Kidney (tissue), 10 donors: ENCODE measurements at regions not wholly inside any gene's neighbourhood (a gene's known extent, or its start where the extent isn't known, plus 50 kb on each side); places are given as distances from the start of the nearest gene placed in this dataset.
A peak's percentile ranks its signal among the peaks of the same experiment; 100 is the strongest.
"Not testable (repeated sequence)": the region's sequence is repeated elsewhere in the genome, so short reads cannot be mapped to it uniquely, and the experiment has no call there.

Experiments used
- DNase-seq, 5 donors: peaks; one replicate each; pipeline ENCODE4 v3.0.0-alpha.2; 2013 to 2020
- FAIRE-seq: peaks from 2 replicates; lab custom pipeline; 2012; peaks lifted over from hg19 to GRCh38; lab: Jason Lieb, UNC
- H3K27ac ChIP-seq, 2 donors: one replicate each; pipeline ENCODE4 v1.7.0; 2013; ENCODE audit warnings: low read depth in 2 of 2, low read length in 2 of 2, inconsistent platforms in 1 of 2
- H3K27me3 ChIP-seq: one replicate; pipeline ENCODE4 v1.7.1; 2013; ENCODE audit warnings: low read length, inconsistent platforms; ENCODE audit not compliant: control insufficient read depth, insufficient read depth
- H3K36me3 ChIP-seq, 3 donors: one replicate each; pipeline versions ENCODE4 v1.7.0 to v1.7.1; 2013; ENCODE audit warnings: low read length in 3 of 3, control low read depth in 1 of 3, inconsistent platforms in 1 of 3; ENCODE audit not compliant: insufficient read depth in 3 of 3, control insufficient read depth in 2 of 3
- H3K4me1 ChIP-seq, 3 donors: one replicate each; pipeline versions ENCODE4 v1.7.0 to v1.7.1; 2013; ENCODE audit warnings: low read length in 3 of 3, inconsistent platforms in 1 of 3, low read depth in 1 of 3; ENCODE audit not compliant: control insufficient read depth in 2 of 3, insufficient read depth in 2 of 3
- H3K4me3 ChIP-seq, 3 donors: one replicate each; pipeline versions ENCODE4 v1.7.0 to v1.8.1; 2013; ENCODE audit warnings: low read length in 3 of 3, control low read depth in 1 of 3, inconsistent platforms in 1 of 3
- H3K9ac ChIP-seq, 3 donors: one replicate each; pipeline versions ENCODE4 v1.7.0 to v1.7.1; 2013; ENCODE audit warnings: low read length in 3 of 3, control low read depth in 1 of 3, inconsistent platforms in 1 of 3
- H3K9me3 ChIP-seq, 3 donors: one replicate each; pipeline versions ENCODE4 v1.7.0 to v1.7.1; 2013; ENCODE audit warnings: low read length in 3 of 3, control low read depth in 1 of 3, inconsistent platforms in 1 of 3; ENCODE audit not compliant: control insufficient read depth in 2 of 3, insufficient read depth in 1 of 3
- intact Hi-C: fragments of 100-400 bp; cut with DNase I; formaldehyde crosslinking; loops from one replicate; pipeline ENCODE4 v1.11.1; 2022
- donor health status: control.
- donor health status: control.
- donor health status: DM: yes; HTN: yes; CAD: no.
- donor health status: Normal renal cell carcinoma (clear cell type).

- FAIRE-seq, intact Hi-C loops: not testable (repeated sequence)
These were observed 323.2 kb downstream of the SPATA31A1 start for GRCh38 chr9:39678534-39679263.

GRCh38 chr9:39680694-39681401, 325.4 kb downstream of the SPATA31A1 start:
- H3K9ac ChIP-seq, H3K4me1 ChIP-seq, DNase-seq, H3K9me3 ChIP-seq, H3K27me3 ChIP-seq, H3K36me3 ChIP-seq, H3K27ac ChIP-seq, intact Hi-C loops, H3K4me3 ChIP-seq, FAIRE-seq: not testable (repeated sequence)

More at GRCh38 chr9:39678534-39679263, 323.2 kb downstream of the SPATA31A1 start:
- not testable (repeated sequence) for H3K9ac ChIP-seq, H3K27ac ChIP-seq, DNase-seq, H3K36me3 ChIP-seq, H3K4me1 ChIP-seq, H3K27me3 ChIP-seq, H3K4me3 ChIP-seq, H3K9me3 ChIP-seq

- H3K4me3 ChIP-seq, H3K27me3 ChIP-seq, H3K9ac ChIP-seq, DNase-seq, H3K4me1 ChIP-seq, FAIRE-seq, intact Hi-C loops, H3K36me3 ChIP-seq, H3K9me3 ChIP-seq, H3K27ac ChIP-seq: not testable (repeated sequence)
These were observed 373.4 kb downstream of the SPATA31A1 start for GRCh38 chr9:39728862-39729261.

- H3K27ac ChIP-seq, H3K4me1 ChIP-seq, H3K9me3 ChIP-seq, DNase-seq, H3K9ac ChIP-seq, FAIRE-seq, H3K27me3 ChIP-seq, intact Hi-C loops, H3K4me3 ChIP-seq, H3K36me3 ChIP-seq: not testable (repeated sequence)
These were observed 389.4 kb downstream of the SPATA31A1 start for GRCh38 chr9:39744898-39745297.

- H3K36me3 ChIP-seq, intact Hi-C loops, DNase-seq, FAIRE-seq, H3K27ac ChIP-seq, H3K4me3 ChIP-seq, H3K9ac ChIP-seq, H3K9me3 ChIP-seq, H3K4me1 ChIP-seq, H3K27me3 ChIP-seq: not testable (repeated sequence)
These were observed 420.1 kb downstream of the SPATA31A1 start for GRCh38 chr9:39775570-39775969.

DNA sequence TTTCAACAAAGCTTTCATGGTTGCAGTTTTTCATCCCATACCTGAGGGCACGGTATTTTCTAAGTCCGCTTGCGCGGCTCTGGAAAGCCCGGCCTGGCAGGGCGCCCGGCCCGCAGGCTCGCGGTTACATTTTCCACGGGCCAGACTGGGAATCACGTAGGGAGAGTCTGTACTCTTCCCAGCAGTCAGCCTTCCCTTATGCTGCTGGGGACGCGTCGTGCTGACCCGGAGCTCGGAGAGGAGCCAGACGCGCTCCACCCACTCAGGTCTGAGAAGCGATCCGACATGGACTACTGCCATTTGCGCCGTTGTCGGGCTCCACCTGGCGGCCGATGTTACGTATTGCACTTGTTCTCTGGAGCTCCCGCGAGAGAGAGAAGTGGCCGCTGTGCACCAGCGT, 435.9 kb downstream of the SPATA31A1 start:
- H3K27ac ChIP-seq, H3K4me1 ChIP-seq, intact Hi-C loops, H3K27me3 ChIP-seq, H3K36me3 ChIP-seq, H3K9ac ChIP-seq, H3K9me3 ChIP-seq: not testable (repeated sequence)
- H3K4me3 ChIP-seq: peak overlapping the region in 1 of 3 donors; percentile 36
- peak; percentile 77 for FAIRE-seq
- DNase-seq: peak in 1 of 5 donors; percentile 79

GRCh38 chr9:39797935-39798334, 442.5 kb downstream of the SPATA31A1 start:
- H3K4me1 ChIP-seq, H3K9ac ChIP-seq, H3K9me3 ChIP-seq, FAIRE-seq, H3K4me3 ChIP-seq, H3K36me3 ChIP-seq, H3K27me3 ChIP-seq, intact Hi-C loops, H3K27ac ChIP-seq: not testable (repeated sequence)
- peak in 1 of 5 donors; percentile 22 for DNase-seq

GRCh38 chr9:39799252-39799651, 443.8 kb downstream of the SPATA31A1 start:
- intact Hi-C loops, H3K27me3 ChIP-seq, H3K36me3 ChIP-seq, FAIRE-seq, H3K9ac ChIP-seq, H3K4me1 ChIP-seq, H3K27ac ChIP-seq, H3K9me3 ChIP-seq, H3K4me3 ChIP-seq: not testable (repeated sequence)
- peak in 1 of 5 donors; percentile 12 for DNase-seq
